ENCODE measurements at regions not wholly inside any gene's neighbourhood (a gene's known extent, or its start where the extent isn't known, plus 50 kb on each side); places are given as distances from the start of the nearest gene placed in this dataset.

DNA sequence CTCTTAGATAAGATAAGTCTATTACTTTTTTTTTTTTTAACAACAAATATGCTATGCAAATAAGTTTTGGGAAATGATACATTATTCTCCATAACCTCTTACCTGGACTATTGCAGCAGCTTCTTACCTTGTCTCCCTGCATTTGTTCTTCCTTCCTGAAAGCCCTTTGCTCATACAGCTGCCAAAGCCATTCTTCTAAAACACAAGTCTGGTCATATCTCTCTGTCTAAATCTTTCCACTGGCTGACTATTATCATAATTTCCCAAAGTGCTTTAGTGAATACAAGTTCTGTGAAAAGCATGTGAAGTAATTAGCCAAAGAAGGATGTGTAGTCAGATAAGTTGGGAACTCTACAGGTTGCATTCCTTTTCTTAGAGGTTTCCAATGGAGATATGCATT, 115.4 kb upstream of the CNTLN start:
- no peaks in the 10 kb centered on the region for H3K9me3 ChIP-seq (ENCODE audit: insufficient read depth in 2 of 2, low read depth in 1 of 2, low read length in 1 of 2)
- H2BK12ac ChIP-seq (ENCODE audit: low read depth, low read length), result no peak overlapping the region
- no peaks in the 10 kb centered on the region for H3K79me1 ChIP-seq (ENCODE audit: low read depth, low read length)
- POLR2A ChIA-PET (ENCODE audit: partially characterized antibody), result no interaction called here
- no peak overlapping the region for H4K91ac ChIP-seq (replicated peaks; ENCODE audit: insufficient read length, low read length)
- H3K4me3 ChIP-seq (ENCODE audit: extremely low read depth in 1 of 4, insufficient read depth in 2 of 4, low read depth in 3 of 4, low read length in 4 of 4), result no peak overlapping the region
- CTCF ChIA-PET (ENCODE audit: partially characterized antibody), result interaction anchor here (0.9 kb wide), 1 partner anchor 9 kb away, joined by 3 read pairs; no protein-coding TSS in a partner anchor
- no peak overlapping the region for H2BK15ac ChIP-seq (ENCODE audit: low read length)
- no peak overlapping the region for H3K23ac ChIP-seq (ENCODE audit: insufficient read length)
- H3K56ac ChIP-seq (replicated peaks; ENCODE audit: insufficient read length, low read depth, low read length), result no peak overlapping the region
- H4K5ac ChIP-seq (ENCODE audit: insufficient read length, low read depth, low read length), result no peak overlapping the region
- no peaks in the 10 kb centered on the region for H3K23me2 ChIP-seq (ENCODE audit: low read depth, low read length)
- no peak overlapping the region for H3K18ac ChIP-seq (ENCODE audit: extremely low read depth, low read length)
- H3K14ac ChIP-seq (ENCODE audit: insufficient read length), result no peak overlapping the region
- H2BK20ac ChIP-seq (ENCODE audit: low read length), result no peak overlapping the region
- H4K20me1 ChIP-seq (replicated peaks in 1 of 2; ENCODE audit: control insufficient read depth in 1 of 2, insufficient read depth in 2 of 2, low read length in 2 of 2), result no peaks in the 10 kb centered on the region
- no peak overlapping the region for H4K8ac ChIP-seq (ENCODE audit: extremely low read depth, insufficient read depth, low read length)
- H3K36me3 ChIP-seq (ENCODE audit: control insufficient read depth in 2 of 4, insufficient read depth in 4 of 4, low read length in 3 of 4), result no peaks in the 10 kb centered on the region
- H2BK120ac ChIP-seq (replicated peaks; ENCODE audit: low read depth, low read length), result no peak overlapping the region
- FAIRE-seq, result no peak
- H3K4ac ChIP-seq (replicated peaks; ENCODE audit: insufficient read length, low read depth, low read length), result no peak overlapping the region
- no peak overlapping the region for H3K27ac ChIP-seq (ENCODE audit: low read depth, low read length)
- no peaks in the 10 kb centered on the region for H3K79me2 ChIP-seq (ENCODE audit: control insufficient read depth in 1 of 2, insufficient read depth in 2 of 2, low read length in 2 of 2)
- no peak overlapping the region for H2AK5ac ChIP-seq (ENCODE audit: low read depth, low read length)
- no peaks in the 10 kb centered on the region for H3K27me3 ChIP-seq (replicated peaks in 1 of 4; ENCODE audit: control insufficient read depth in 3 of 4, extremely low read depth in 1 of 4, insufficient read depth in 3 of 4, low read length in 3 of 4)
- H3K9ac ChIP-seq (replicated peaks in 1 of 4; ENCODE audit: extremely low read depth in 1 of 4, low read depth in 3 of 4, low read length in 3 of 4), result no peak overlapping the region
- no peak overlapping the region for H2AFZ ChIP-seq (ENCODE audit: low read length)
- TF ChIP-seq, protein P1, sequence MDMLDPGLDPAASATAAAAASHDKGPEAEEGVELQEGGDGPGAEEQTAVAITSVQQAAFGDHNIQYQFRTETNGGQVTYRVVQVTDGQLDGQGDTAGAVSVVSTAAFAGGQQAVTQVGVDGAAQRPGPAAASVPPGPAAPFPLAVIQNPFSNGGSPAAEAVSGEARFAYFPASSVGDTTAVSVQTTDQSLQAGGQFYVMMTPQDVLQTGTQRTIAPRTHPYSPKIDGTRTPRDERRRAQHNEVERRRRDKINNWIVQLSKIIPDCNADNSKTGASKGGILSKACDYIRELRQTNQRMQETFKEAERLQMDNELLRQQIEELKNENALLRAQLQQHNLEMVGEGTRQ (IDR thresholded peaks at IDR 0.05; ENCODE audit: low read length), result no peak
- TF ChIP-seq RNF2 (IDR thresholded peaks at IDR 0.05; ENCODE audit: borderline replicate concordance, low read depth, low read length, missing control alignments, poor library complexity, severe bottlenecking) (no peak), CBX8 (IDR thresholded peaks at IDR 0.05; ENCODE audit: borderline replicate concordance, low read depth, low read length) (no peak), MAFK (IDR thresholded peaks at IDR 0.05; ENCODE audit: low read depth, low read length) (no peak), HDAC6 (IDR thresholded peaks at IDR 0.05; ENCODE audit: low read depth, low read length) (no peak), SP4 (IDR thresholded peaks at IDR 0.05; ENCODE audit: low read length) (no peak), EP300 (IDR thresholded peaks at IDR 0.05; ENCODE audit: borderline replicate concordance in 1 of 2, low read depth in 2 of 2, low read length in 2 of 2) (no peak), CEBPB (IDR thresholded peaks at IDR 0.05; ENCODE audit: low read depth, low read length) (no peak), POLR2A (IDR thresholded peaks at IDR 0.05; ENCODE audit: control extremely low read depth in 1 of 2, low read depth in 2 of 2, low read length in 2 of 2) (no peak), SAP30 (IDR thresholded peaks at IDR 0.05; ENCODE audit: insufficient read depth, insufficient replicate concordance, low read length) (no peak)
- TF ChIP-seq, protein P2, sequence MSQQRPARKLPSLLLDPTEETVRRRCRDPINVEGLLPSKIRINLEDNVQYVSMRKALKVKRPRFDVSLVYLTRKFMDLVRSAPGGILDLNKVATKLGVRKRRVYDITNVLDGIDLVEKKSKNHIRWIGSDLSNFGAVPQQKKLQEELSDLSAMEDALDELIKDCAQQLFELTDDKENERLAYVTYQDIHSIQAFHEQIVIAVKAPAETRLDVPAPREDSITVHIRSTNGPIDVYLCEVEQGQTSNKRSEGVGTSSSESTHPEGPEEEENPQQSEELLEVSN (IDR thresholded peaks at IDR 0.05), result no peak
- TF ChIP-seq, protein P3, sequence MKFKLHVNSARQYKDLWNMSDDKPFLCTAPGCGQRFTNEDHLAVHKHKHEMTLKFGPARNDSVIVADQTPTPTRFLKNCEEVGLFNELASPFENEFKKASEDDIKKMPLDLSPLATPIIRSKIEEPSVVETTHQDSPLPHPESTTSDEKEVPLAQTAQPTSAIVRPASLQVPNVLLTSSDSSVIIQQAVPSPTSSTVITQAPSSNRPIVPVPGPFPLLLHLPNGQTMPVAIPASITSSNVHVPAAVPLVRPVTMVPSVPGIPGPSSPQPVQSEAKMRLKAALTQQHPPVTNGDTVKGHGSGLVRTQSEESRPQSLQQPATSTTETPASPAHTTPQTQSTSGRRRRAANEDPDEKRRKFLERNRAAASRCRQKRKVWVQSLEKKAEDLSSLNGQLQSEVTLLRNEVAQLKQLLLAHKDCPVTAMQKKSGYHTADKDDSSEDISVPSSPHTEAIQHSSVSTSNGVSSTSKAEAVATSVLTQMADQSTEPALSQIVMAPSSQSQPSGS (IDR thresholded peaks at IDR 0.05; ENCODE audit: low read length), result no peak
- no peak overlapping the region for H2BK5ac ChIP-seq (ENCODE audit: low read depth, low read length)
- no peak overlapping the region for H3K4me2 ChIP-seq (ENCODE audit: insufficient read depth in 1 of 2, low read depth in 2 of 2, low read length in 2 of 2)
- no peak for DNase-seq (ENCODE audit: low read depth in 1 of 2, low spot score in 2 of 2)
- H3K4me1 ChIP-seq (replicated peaks in 1 of 4; ENCODE audit: control insufficient read depth in 3 of 4, insufficient read depth in 4 of 4, low read length in 3 of 4), result no peaks in the 10 kb centered on the region; a peak in 2 of 7 replicates

Data from H1 (cell line).